Stimulated activated CD8-positive, alpha-beta memory T cell treated with anti-CD3 and anti-CD28 coated beads, Interleukin-15, amount 100 ng/mL, for 1 hour (primary cell): ENCODE measurements at regions not wholly inside any gene's neighbourhood (a gene's known extent, or its start where the extent isn't known, plus 50 kb on each side); places are given as distances from the start of the nearest gene placed in this dataset.

ENCODE experiments used
- DNase-seq: peaks from one replicate; pipeline ENCODE4 v3.0.0-alpha.2; 2020; ENCODE audit warnings: low read depth

DNA sequence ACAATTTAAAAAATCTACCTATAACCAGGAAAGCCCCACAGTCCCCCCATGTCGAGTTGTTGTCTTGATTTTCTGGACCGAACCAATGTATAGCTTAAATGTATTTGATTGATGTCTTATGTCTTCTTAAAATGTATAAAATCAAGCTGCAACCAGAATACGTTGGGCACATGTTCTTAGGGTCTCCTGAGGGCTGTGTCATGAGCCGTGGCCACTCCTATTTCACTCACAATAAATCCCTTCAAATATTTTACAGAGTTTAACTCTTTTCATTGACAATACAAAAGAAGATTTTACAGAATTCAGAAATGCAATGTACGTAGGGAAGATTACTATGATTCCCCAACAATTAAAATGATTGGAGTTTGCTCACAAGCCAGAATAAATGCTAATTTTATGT is 428.7 kb upstream of the RAG2 start:
- no peak for DNase-seq

GRCh38 chr11:37026326-37026725 is 428.3 kb upstream of the RAG2 start:
- DNase-seq = no peak

DNA sequence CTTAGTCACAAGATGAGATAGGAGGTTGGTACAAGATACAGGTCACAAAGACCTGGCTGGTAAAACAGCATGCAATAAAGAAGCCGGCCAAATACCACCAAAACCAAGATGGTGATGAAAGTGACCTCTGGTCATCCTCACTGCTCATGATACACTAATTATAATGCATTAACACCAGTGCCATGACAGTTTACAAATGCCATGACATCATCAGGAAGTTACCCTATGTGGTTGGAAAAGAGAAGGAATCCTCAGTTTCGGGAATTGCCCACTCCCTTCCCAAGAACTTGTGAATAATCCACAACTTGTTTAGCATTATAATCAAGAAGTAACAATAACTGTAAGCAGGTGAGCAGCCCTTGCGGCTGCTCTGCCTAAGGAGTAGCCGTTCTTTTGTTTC is 408.5 kb upstream of the RAG2 start:
- DNase-seq = no peak

GRCh38 chr11:37002831-37003230 is 404.8 kb upstream of the RAG2 start:
- DNase-seq = no peak

DNA sequence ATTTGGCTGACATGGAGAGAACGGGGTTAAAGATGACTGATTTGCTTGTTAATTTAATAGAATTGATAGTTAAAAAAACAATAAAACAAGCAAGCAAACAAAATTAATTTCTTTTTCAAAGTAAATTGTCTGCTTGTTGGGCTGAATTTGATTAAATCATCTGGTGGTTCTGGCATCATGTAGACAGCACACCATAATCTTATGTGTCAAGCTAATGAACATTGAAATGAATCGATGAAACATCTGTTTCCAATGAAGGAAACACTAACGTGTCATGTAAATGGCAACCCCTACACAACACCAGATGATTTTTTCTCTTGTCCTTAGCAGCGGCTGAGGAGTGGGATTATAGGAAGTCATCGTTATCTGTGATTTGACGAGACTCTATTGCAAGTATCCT is 399.6 kb upstream of the RAG2 start:
- no peak for DNase-seq

DNA sequence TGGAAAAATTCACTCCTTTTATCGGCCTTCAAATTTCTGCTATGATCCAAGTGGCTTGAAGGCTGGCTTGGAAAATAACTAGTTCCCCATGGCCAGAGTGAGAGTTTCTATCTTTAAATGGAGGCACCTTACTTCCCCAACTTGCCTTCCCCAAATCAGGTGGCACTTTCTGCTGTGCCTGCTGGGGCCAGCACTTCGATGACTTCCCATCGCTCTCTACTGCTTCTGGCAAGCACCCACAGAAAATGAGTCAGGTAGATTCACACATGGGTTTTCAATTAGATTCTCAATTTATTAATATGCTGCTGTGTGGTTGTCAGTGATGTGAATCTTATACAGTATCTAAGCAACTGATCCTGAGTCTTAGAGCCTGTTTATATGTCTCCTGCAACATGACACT is 398.8 kb upstream of the RAG2 start:
- no peak for DNase-seq

GRCh38 chr11:36994208-36994607 is 396.2 kb upstream of the RAG2 start:
- no peak for DNase-seq

DNA sequence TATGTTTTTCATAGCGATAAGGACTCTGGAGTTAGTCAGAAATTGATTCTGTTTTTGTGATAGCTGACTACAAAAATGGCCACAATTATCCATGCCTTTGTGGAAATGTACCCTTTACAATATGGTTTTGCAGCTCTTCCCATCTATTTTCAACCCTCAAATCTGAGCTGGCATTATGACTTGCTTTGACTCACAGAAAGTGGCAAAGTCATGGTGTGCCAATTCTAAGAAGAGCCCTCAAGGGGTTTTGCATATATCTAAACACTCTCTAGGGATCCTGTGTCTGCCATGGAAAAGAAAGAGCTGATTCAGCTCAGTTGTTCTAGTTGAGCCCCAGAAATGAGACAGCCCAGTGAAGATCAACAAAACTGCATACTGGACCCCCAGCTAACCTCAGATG is 390.5 kb upstream of the RAG2 start:
- DNase-seq = no peak

- DNase-seq = no peak
Measured at GRCh38 chr11:36985562-36985961, 387.5 kb upstream of the RAG2 start.

DNA sequence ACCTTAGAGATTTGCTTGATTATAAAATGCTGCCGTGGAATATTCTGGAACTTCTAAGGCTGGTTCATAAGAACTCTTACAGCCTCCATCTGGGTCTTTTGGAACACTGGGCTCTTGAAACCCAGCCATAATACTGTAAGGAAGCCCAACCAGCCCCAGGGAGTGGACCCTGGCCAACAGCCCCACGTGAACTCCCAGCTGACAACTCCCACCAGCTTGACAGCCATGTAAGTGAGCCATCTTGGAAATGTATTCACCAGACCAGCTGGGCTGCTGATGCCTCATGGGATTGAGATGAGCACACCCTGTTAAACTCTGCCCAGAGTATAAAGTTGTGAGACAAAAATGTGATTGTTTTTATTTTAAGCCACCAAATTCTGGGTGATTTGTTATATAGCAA is 378.7 kb upstream of the RAG2 start:
- DNase-seq = no peak

DNA sequence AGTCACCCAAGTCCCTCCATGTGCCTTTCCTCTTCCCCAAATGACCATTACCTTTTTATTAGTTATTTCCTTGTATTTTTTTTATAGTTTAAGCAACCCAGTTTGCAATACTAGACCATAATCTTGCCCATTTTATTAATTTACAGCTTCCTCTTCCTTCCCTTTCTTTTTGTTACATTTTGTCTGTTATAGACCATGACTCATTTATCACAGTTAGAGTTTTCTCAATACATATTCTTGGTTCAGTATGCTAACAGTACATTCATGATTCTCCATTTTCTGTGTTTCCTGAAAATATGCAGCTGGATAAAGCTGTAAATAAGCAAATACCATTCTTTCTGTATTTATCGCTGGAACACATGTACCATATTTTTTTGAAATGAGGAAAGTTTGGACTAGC is 376.7 kb upstream of the RAG2 start:
- no peak for DNase-seq

GRCh38 chr11:36953976-36954375 is 355.9 kb upstream of the RAG2 start:
- DNase-seq = no peak

DNA sequence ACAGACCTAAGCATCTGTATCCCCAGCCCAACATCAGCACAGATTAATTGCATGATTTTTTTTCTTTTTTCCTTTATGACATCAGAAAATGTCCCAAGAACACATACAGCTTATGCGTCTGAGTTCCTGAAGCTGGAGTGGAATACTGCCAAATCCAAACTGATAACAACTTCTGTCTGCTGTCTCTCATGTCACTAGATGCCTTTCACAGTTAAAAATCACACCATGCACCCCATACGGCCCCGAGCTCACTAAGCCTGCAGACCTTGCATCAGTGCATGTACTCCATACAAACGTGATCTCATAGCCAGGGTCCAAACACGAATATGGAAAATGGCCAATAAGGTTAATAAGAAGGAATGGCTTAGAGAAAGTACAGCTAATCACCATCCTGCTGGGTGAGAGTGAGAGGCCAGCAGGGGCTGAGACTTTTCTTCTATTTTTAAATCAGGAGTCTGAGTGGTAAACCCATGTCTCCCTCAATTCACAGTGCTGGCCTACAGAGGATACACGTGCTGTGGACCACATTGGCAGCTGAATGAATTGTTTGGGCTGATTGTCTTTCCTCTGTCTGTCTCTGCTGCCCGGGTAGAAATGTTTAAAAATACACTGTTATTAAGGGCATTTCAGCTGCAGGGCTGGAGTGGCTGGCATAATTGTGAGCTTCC is 350.6 kb upstream of the RAG2 start:
- DNase-seq = no peak

GRCh38 chr11:36945384-36945783 is 347.3 kb upstream of the RAG2 start:
- DNase-seq = no peak

DNA sequence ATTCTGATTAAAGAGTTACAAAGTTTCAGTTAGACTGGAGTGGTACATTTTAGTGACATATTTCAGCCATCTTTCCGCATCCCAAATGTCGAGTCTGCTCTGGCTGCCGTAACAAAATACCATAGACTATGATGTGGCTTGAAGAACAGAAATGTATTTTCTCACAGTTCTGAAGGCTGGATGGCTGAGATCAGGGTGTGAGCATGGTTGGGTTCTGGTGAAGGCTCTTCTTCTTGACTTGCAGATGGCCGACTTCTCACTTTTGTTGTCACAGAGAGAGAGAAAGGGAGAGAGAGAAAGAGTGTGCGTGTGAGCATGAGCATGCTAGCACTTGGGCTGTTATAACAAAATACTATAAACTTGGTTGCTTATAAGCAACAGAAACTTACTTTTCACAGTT is 335.4 kb upstream of the RAG2 start:
- DNase-seq = no peak

GRCh38 chr11:36931139-36931538 is 333.1 kb upstream of the RAG2 start:
- DNase-seq = no peak

DNA sequence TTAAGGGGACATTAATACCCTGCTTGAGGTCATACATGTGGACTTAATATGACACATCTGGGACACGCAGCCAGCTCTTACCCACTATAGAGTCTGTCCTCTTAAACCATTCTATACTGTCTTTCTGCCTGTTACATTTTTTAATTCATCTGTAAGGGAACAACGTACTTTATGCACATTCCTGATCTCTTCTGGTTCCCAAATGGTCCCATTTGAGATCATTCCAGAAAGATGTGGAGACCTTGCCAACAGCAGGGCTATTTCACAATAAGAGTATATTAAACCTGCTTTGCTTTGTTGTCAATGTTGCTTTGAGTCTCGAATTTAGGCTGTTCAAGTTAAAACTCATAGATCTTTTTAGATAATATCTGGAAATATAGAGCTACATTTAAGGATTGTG is 332.2 kb upstream of the RAG2 start:
- DNase-seq = no peak

DNA sequence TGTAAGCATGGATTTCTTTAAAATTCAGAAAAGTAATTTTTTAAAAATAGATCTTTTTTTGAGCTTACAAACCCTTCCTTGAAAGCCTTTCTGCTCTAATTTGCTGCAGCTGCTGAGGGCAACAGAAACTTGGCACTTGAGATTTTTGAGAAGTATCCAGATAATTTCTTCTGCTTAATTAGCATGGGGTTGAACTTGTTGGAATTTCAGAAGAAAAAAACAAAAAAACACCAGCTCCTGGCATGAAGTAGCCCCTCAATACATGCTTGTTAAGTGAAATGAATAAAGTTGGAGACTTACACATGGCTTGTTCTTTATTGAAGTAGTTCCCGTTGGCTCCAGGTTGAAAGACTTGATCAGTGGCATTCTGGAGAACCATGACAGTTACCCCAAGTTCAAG is 331.4 kb upstream of the RAG2 start:
- DNase-seq = no peak

GRCh38 chr11:36928621-36929020 is 330.6 kb upstream of the RAG2 start:
- no peak for DNase-seq

DNA sequence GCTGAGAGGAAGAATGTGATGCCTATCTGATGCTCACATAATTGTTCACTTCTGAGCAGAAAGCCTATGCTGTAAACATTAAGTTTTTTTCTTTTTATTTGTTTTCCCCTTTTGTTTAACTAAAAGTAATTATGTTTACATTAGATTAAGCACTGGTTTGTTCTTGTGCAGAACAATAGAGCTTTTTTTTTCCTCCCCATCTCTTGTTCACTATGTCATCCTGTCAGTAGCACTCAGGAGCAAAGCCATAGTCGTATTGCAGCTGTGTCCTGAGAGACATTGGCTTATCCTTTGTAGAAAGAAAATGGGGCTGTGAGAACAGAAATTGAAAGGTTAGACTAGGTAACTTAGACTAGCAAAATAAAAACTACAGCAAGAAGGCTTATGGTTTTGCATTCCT is 301.8 kb upstream of the RAG2 start:
- DNase-seq = no peak

- no peak for DNase-seq
Measured at GRCh38 chr11:36890841-36891240, 292.8 kb upstream of the RAG2 start.

DNA sequence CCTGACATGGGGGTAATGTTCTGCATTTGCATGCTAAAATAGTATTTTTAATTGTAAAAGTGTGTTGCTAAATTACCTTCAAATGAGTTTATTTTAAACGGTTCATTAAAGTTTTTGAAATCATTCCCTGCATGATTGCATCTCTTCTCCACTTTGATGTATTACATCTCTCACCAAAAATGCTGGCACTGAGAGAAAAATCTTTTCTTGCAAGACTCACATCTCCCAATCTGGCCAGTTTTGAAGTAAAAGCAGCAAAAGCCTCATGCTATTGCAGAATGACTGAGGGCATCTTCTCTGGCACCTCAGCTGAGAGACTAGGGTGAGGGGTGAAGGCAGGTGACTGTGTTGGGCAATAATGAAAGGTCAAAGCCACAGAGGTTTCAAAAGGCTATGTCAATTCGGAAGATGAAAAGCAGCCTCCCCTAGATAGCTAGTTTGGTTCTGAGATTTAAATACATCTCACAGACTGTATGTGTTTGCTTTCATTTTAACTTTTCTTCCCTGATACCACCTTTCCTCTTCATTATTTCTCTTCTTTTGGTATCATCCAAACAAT is 292.2 kb upstream of the RAG2 start:
- no peak for DNase-seq

DNA sequence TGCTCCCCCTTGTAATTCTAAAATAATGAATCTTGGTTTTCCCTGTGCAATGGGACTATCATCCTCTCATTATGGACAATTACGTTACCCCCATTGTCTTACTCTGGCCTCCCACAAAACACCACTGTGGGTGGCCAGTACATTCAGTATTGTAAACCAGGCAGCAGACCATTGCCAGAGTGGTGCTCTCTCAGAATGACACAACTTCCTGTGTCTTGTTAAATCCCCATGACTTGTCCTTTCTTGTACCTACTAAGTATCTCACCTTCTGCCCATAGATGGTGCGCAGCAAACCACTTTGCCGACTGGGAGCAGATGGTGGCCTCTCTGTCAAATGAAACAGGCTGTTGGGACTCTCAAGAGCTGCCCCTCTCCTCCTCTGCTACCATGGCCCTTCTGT is 287.1 kb upstream of the RAG2 start:
- DNase-seq = no peak

- no peak for DNase-seq
Measured at GRCh38 chr11:36878737-36879136, 280.7 kb upstream of the RAG2 start.

- no peak for DNase-seq
Measured at GRCh38 chr11:36877149-36877548, 279.1 kb upstream of the RAG2 start.
